Posterior vena cava (tissue), 2 donors: ENCODE measurements at regions not wholly inside any gene's neighbourhood (a gene's known extent, or its start where the extent isn't known, plus 50 kb on each side); places are given as distances from the start of the nearest gene placed in this dataset.

ENCODE experiments used
- DNase-seq: peaks from one replicate; pipeline ENCODE4 v3.0.0-alpha.2; 2020; ENCODE audit warnings: low spot score
- intact Hi-C, 2 donors: fragments of 100-400 bp; cut with DNase I; formaldehyde crosslinking; loops; one replicate each; pipeline versions ENCODE4 v1.14.1 to v1.14.2; 2022 to 2023
- donor health status: DM: yes; HTN: yes; CAD: no.
- donor health status: DM: yes; HTN: yes; CAD: no.

DNA sequence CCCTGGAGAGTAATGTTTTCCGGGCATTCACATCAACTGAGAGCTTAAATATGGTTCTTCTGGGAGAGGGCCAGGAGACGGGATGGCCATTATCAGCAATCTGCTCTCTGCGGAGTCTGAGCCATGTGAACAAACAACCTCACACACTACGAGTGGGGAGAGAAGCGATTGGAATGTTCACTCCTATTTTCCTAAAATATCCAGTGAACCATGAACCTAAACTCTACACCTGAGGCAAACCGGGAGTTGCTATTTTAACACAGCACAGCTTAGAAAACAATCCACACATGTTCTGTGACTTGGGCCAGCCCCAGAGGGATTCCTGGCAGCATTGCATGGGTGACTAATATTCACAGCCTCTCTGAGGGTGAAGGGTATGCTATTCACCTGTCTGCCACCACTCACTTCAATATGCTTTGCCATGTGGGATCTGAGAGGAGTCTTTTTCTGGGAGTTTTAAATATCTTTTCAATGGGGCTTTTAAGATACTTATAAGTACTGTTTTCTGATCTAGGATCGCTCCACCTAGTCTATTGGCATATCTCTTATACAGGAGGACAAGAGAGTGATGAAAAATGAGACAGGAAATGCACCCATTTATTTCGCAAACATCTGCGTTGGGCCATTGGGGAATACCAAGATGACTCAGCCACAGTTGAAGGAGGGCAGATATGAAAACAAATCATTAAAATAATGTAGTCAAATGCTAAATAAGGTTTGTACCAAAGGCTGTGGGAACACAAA lies 72.6 kb upstream of the SERP2 start:
- intact Hi-C loops: no loop called here
- DNase-seq: no peak

DNA sequence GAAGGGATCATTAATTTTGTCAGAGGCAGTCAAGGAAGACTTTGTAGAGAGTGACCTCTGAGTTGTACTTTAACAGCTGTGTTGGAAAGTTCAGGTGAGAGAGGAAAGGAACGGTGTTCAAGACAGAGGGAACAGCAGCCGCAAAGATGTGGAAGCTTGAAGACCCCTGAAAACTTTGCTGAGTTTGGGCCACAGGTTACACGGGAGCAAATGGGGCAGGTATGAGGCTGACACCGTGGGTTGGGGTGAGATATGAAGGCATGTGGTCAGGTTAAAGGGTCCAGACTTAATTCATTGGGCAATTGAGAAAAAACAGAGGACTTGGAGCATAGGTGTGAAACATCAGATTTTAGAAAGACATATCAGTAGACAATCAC lies 72.0 kb upstream of the SERP2 start:
- DNase-seq: no peak
- intact Hi-C loops: no loop called here

GRCh38 chr13:44302233-44302632 lies 71.4 kb upstream of the SERP2 start:
- DNase-seq: no peak
- intact Hi-C loops: no loop called here

GRCh38 chr13:44302940-44303575 lies 70.6 kb upstream of the SERP2 start:
- no peak for DNase-seq
- intact Hi-C loops: no loop called here

DNA sequence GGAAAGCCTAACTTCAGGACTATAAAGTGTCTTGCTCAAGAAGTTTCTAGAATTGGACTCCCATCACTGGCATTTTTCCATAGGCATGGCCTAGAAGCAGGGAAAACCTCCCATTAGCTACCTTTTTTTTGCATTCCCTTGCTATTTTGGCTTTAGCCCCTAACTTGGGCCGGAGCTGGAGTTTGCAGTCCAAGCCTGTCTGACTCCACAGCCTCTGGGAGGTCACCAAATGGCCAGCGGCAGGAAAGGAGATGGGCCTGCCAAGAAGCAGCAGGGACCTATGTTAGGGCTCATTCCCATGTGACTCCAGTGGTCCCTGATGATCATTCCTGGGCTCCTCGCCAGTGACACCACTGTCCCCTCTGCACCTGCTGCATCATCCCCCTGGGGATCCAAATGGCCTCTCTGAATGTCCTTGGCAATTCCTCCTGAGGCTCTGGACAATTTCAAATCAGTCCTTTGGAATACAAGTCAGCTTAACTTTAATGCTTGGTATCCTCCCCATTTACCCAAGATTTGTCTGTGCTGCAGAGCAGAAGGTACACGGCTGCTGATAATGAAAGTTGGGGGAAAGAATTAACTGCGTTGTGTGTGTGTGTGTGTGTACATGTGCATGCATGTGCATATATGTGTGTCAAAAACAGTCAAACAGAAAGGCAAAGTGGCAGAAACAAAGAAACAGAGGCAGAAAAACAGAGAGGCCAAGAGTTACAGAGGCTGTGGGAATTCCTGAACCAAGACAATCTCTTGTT lies 69.8 kb upstream of the SERP2 start:
- intact Hi-C loops: no loop called here
- peak; percentile 82 for DNase-seq

GRCh38 chr13:44304433-44304725 lies 69.2 kb upstream of the SERP2 start:
- intact Hi-C loops: no loop called here

GRCh38 chr13:44305286-44305685 lies 68.3 kb upstream of the SERP2 start:
- DNase-seq: no peak
- intact Hi-C loops: loop anchor here in 1 of 2 donors (1.0 kb wide), 1 partner anchor 28 kb away; no protein-coding TSS in a partner anchor

More at GRCh38 chr13:44304433-44304725, 69.2 kb upstream of the SERP2 start:
- DNase-seq: no peak

DNA sequence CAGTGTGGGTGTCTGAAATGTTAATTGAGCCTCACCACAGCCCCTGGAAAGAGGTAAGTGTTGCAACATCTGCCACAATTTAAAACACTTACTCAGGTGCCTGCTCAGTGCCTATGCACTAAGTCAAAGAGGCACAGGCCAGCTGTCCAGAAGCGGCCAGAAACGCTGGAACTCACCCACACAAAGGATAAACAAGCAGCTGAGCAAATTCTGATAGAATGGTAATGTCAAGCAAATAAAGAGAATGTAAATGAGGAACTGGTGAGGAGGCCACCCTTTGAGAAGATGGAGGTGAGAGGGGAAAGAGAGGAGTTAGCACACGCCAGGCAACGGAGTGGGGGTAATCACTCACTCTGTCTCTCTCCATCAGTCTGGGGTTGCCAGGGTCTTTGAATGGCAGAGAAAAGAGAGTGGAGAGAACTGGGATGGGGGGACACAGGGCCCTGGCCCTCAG lies 67.7 kb upstream of the SERP2 start:
- intact Hi-C loops: loop anchor here in 1 of 2 donors (1.0 kb wide), 1 partner anchor 27 kb away; no protein-coding TSS in a partner anchor
- DNase-seq: no peak

GRCh38 chr13:44306371-44307192 lies 67.0 kb upstream of the SERP2 start:
- intact Hi-C loops: no loop called here
- DNase-seq: no peak

DNA sequence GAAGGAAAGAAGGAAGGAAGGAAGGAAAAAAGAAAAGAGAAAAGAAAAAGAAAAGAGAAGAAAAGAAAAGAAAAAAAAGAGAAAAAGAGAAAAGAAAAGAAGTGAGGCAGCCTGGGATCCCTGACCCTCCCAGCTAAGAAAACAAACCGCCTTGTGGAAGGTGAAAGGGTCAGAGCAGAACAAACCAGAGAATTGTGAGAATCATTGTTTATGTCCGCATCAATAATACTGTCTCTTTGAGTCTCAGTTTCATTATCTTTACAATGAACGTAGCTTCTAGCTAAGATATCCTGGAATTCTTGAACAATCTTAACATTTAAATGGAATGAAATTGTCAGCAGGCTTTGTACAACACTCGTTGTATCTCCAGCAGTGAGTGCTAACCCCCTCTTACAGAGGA lies 66.4 kb upstream of the SERP2 start:
- no peak for DNase-seq
- intact Hi-C loops: no loop called here

- no peak for DNase-seq
- intact Hi-C loops: no loop called here
Observed at GRCh38 chr13:44307844-44308243, 65.8 kb upstream of the SERP2 start.

- DNase-seq: no peak
- intact Hi-C loops: no loop called here
Observed at GRCh38 chr13:44308352-44308751, 65.3 kb upstream of the SERP2 start.

- intact Hi-C loops: no loop called here
- DNase-seq: no peak
Observed at GRCh38 chr13:44309794-44310757, 63.5 kb upstream of the SERP2 start.

GRCh38 chr13:44311011-44311780 lies 62.4 kb upstream of the SERP2 start:
- intact Hi-C loops: no loop called here
- no peak for DNase-seq

DNA sequence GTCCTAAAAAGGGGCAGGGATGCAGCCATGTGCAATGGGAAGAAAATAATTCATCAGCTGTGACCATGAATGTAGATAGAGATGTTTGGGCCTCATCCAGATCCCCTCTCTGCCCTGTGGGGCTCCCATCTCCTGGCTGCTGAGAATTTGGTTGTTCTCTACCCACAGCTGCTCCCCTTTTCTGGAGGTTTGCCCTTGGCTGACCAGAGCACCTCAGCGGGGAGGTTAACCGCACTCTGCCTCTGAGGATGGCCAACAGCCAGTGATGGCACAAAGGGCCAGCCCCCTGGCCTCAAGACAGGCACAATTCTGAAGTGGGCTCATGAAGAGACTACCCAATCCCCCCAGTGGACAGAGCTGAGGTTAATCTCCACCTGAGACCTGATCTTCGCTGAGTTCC lies 61.5 kb upstream of the SERP2 start:
- intact Hi-C loops: no loop called here
- DNase-seq: no peak

GRCh38 chr13:44312834-44313551 lies 60.6 kb upstream of the SERP2 start:
- no peak for DNase-seq
- intact Hi-C loops: no loop called here

DNA sequence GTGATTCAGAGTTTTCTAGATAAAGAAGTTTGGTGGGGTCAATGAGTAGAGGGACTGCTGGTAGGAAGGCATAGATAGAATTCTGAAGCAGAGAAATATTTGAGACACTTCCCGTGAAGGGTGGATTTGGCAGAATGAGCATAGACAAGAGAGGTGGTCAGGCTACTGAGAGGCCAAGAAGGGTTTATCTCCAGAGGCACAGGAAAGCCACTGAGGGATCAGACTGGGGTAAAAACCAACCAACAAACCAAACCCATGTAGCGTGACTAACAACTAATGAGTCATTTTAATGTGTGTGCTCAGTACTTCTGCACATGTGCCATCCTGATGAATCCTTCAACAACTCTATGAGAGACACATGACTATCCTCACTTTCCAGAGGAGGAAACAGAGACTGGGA lies 60.0 kb upstream of the SERP2 start:
- intact Hi-C loops: no loop called here
- no peak for DNase-seq
